ENCODE measurements at regions not wholly inside any gene's neighbourhood (a gene's known extent, or its start where the extent isn't known, plus 50 kb on each side); places are given as distances from the start of the nearest gene placed in this dataset.

- Histone ChIP-seq H2AFZ (ENCODE audit: low read length) (no peak overlapping the region), H3F3A (ENCODE audit: insufficient read depth, low read length) (no peaks in the 10 kb centered on the region), H3K27ac (ENCODE audit: low read length) (no peak overlapping the region), H3K36me3 (replicated peaks; ENCODE audit: insufficient read depth, low read length) (no peaks in the 10 kb centered on the region), H3K27me3 (replicated peaks; ENCODE audit: insufficient read depth, low read length) (peaks cover 62% of the 10 kb centered on the region), H3K9ac (ENCODE audit: low read length) (no peak overlapping the region), H3K4me2 (ENCODE audit: low read depth, low read length) (no peak overlapping the region), H3K4me1 (ENCODE audit: low read length) (no peaks in the 10 kb centered on the region), H3K9me3 (replicated peaks; ENCODE audit: insufficient read depth, low read length) (no peaks in the 10 kb centered on the region), H3K9me2 (replicated peaks; ENCODE audit: insufficient read depth, low read length) (no peaks in the 10 kb centered on the region), H3K4me3 (ENCODE audit: low read length) (no peak overlapping the region), H4K20me1 (ENCODE audit: insufficient read depth, low read length) (no peaks in the 10 kb centered on the region), H3K79me2 (ENCODE audit: low read length) (no peaks in the 10 kb centered on the region)
- DNase-seq = no peak
- TF ChIP-seq EZH2phosphoT487 (IDR thresholded peaks at IDR 0.05; ENCODE audit: low read length) = no peak
- TF ChIP-seq EZH2 (optimal IDR thresholded peaks at IDR 0.05; ENCODE audit: low read depth, low read length) = no peak
- TF ChIP-seq CTCF (IDR thresholded peaks at IDR 0.05; ENCODE audit: low read length) = no peak
Observed at GRCh38 chr4:7130621-7131211, 61.6 kb upstream of the SORCS2 start.

DNA sequence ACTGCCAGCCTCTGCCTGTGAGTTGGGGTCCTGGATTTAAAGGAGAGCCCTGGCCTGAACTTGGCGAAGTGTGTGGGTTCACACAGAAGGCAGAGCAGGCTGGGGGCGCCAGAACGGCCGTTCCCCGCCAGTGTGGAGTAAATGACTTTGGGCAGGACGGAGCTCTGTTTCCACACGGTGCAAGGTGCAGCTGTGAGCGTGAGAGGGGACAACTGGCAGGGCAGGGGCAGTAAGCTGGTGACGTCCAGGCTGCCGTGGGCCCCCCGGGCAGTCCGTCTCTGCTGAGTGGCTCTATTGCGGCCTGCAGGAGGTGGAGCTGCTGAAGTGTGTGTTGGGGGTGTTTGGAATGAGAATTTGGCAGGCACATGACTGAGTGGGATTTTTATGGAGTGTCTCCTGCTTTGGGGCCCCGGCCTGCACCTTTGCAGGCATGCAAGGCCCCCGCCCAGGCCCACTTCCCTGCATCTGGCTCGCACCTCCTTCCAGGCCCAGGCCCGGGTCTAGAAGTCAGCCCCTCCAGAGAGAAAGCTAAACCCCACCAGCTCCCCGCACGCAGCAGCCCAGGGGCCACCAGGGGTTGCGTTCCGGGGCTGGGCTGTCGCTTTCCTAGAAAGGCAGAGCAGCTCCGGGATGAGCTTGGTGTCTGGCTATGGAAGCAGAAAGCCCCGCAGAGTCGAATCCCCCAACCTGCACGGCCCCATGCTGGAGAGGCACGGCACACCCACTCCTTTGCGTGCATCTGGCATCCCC, 62.2 kb upstream of the GRPEL1 start:
- Histone ChIP-seq H3K4me3 (ENCODE audit: low read length) (no peak overlapping the region), H3K9ac (ENCODE audit: low read length) (no peak overlapping the region), H3K36me3 (replicated peaks; ENCODE audit: insufficient read depth, low read length) (no peaks in the 10 kb centered on the region), H3K4me2 (ENCODE audit: low read depth, low read length) (no peak overlapping the region), H4K20me1 (ENCODE audit: insufficient read depth, low read length) (no peaks in the 10 kb centered on the region), H3K27me3 (replicated peaks; ENCODE audit: insufficient read depth, low read length) (peaks cover 62% of the 10 kb centered on the region), H3K27ac (ENCODE audit: low read length) (no peak overlapping the region), H3K9me2 (replicated peaks; ENCODE audit: insufficient read depth, low read length) (no peaks in the 10 kb centered on the region), H2AFZ (ENCODE audit: low read length) (no peak overlapping the region), H3K4me1 (ENCODE audit: low read length) (no peaks in the 10 kb centered on the region), H3K9me3 (replicated peaks; ENCODE audit: insufficient read depth, low read length) (no peaks in the 10 kb centered on the region), H3K79me2 (ENCODE audit: low read length) (no peaks in the 10 kb centered on the region), H3F3A (ENCODE audit: insufficient read depth, low read length) (no peaks in the 10 kb centered on the region)
- no peak for DNase-seq
- no peak for TF ChIP-seq EZH2 (optimal IDR thresholded peaks at IDR 0.05; ENCODE audit: low read depth, low read length)
- no peak for TF ChIP-seq EZH2phosphoT487 (IDR thresholded peaks at IDR 0.05; ENCODE audit: low read length)
- no peak for TF ChIP-seq CTCF (IDR thresholded peaks at IDR 0.05; ENCODE audit: low read length)

GRCh38 chr4:7128644-7129043, 60.8 kb upstream of the GRPEL1 start:
- H3K27me3 ChIP-seq (replicated peaks; ENCODE audit: insufficient read depth, low read length) = peaks cover 67% of the 10 kb centered on the region
- TF ChIP-seq CTCF (IDR thresholded peaks at IDR 0.05; ENCODE audit: low read length) (no peak), EZH2 (optimal IDR thresholded peaks at IDR 0.05; ENCODE audit: low read depth, low read length) (no peak), EZH2phosphoT487 (IDR thresholded peaks at IDR 0.05; ENCODE audit: low read length) (no peak)
- H3K4me2 ChIP-seq (ENCODE audit: low read depth, low read length) = no peak overlapping the region
- H4K20me1 ChIP-seq (ENCODE audit: insufficient read depth, low read length) = no peaks in the 10 kb centered on the region
- no peak overlapping the region for H3K4me3 ChIP-seq (ENCODE audit: low read length)
- no peaks in the 10 kb centered on the region for H3K79me2 ChIP-seq (ENCODE audit: low read length)
- DNase-seq = no peak
- no peaks in the 10 kb centered on the region for H3K9me2 ChIP-seq (replicated peaks; ENCODE audit: insufficient read depth, low read length)
- no peak overlapping the region for H3K9ac ChIP-seq (ENCODE audit: low read length)
- H3K36me3 ChIP-seq (replicated peaks; ENCODE audit: insufficient read depth, low read length) = no peaks in the 10 kb centered on the region
- no peak overlapping the region for H2AFZ ChIP-seq (ENCODE audit: low read length)
- no peaks in the 10 kb centered on the region for H3K9me3 ChIP-seq (replicated peaks; ENCODE audit: insufficient read depth, low read length)
- H3K27ac ChIP-seq (ENCODE audit: low read length) = no peak overlapping the region
- H3F3A ChIP-seq (ENCODE audit: insufficient read depth, low read length) = no peaks in the 10 kb centered on the region
- H3K4me1 ChIP-seq (ENCODE audit: low read length) = no peaks in the 10 kb centered on the region
